ENCODE measurements at regions not wholly inside any gene's neighbourhood (a gene's known extent, or its start where the extent isn't known, plus 50 kb on each side); places are given as distances from the start of the nearest gene placed in this dataset.

DNA sequence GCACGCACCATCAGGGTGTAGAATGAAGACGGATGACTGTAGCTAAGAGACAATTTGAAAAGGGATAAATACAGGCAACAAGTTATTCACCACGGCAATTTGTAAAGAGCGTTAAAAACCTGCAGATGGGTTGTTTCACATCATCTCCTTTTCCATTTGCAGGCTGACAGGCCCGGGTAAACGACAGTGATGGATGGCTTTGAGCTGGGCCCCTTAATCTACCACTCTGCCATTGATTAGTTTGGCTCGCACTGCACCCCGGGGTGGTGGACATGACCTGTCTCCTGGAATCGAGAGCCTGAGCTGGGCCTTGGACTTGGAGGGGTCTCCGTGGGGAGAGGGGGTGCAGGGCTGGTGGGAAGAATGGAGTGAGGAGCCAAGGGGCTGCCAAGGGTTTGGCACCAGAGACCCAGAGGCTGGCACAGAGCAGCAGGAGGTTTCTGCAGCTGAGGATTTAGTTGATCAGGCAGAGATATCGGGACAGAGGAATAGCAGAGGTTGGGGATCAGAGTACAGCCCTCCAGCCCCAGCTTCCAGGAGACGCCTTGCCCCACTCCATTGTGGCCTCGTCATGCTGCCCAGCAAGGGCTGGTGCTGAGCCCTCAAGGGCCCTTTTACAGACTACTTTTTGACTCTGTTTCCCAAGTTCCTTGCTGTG lies 110.6 kb upstream of the NECTIN1 start (continued):
- TF ChIP-seq, protein P1, sequence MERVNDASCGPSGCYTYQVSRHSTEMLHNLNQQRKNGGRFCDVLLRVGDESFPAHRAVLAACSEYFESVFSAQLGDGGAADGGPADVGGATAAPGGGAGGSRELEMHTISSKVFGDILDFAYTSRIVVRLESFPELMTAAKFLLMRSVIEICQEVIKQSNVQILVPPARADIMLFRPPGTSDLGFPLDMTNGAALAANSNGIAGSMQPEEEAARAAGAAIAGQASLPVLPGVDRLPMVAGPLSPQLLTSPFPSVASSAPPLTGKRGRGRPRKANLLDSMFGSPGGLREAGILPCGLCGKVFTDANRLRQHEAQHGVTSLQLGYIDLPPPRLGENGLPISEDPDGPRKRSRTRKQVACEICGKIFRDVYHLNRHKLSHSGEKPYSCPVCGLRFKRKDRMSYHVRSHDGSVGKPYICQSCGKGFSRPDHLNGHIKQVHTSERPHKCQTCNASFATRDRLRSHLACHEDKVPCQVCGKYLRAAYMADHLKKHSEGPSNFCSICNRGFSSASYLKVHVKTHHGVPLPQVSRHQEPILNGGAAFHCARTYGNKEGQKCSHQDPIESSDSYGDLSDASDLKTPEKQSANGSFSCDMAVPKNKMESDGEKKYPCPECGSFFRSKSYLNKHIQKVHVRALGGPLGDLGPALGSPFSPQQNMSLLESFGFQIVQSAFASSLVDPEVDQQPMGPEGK (CRISPR knock-in tag; IDR thresholded peaks at IDR 0.05; ENCODE audit: borderline replicate concordance): no peak
- TF ChIP-seq L3MBTL2 (IDR thresholded peaks at IDR 0.05): no peak
- TF ChIP-seq HMGN3 (IDR thresholded peaks at IDR 0.05; ENCODE audit: borderline replicate concordance, extremely low read depth, insufficient read length, low read depth, low read length): no peak
- TF ChIP-seq HDAC3 (IDR thresholded peaks at IDR 0.05; ENCODE audit: borderline replicate concordance, partially characterized antibody): no peak
- TF ChIP-seq CREBBP (IDR thresholded peaks at IDR 0.05; ENCODE audit: low read depth, low read length): no peak
- TF ChIP-seq, protein P2, sequence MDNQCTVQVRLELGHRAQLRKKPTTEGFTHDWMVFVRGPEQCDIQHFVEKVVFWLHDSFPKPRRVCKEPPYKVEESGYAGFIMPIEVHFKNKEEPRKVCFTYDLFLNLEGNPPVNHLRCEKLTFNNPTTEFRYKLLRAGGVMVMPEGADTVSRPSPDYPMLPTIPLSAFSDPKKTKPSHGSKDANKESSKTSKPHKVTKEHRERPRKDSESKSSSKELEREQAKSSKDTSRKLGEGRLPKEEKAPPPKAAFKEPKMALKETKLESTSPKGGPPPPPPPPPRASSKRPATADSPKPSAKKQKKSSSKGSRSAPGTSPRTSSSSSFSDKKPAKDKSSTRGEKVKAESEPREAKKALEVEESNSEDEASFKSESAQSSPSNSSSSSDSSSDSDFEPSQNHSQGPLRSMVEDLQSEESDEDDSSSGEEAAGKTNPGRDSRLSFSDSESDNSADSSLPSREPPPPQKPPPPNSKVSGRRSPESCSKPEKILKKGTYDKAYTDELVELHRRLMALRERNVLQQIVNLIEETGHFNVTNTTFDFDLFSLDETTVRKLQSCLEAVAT (IDR thresholded peaks at IDR 0.05): 0 out of 4 replicates have a peak, but pooled peaks of 1 of the 2 experiments have one; percentile 39
- TF ChIP-seq ZBTB17 (CRISPR knock-in tag; IDR thresholded peaks at IDR 0.05): peak; percentile 80
- TF ChIP-seq, protein P3, sequence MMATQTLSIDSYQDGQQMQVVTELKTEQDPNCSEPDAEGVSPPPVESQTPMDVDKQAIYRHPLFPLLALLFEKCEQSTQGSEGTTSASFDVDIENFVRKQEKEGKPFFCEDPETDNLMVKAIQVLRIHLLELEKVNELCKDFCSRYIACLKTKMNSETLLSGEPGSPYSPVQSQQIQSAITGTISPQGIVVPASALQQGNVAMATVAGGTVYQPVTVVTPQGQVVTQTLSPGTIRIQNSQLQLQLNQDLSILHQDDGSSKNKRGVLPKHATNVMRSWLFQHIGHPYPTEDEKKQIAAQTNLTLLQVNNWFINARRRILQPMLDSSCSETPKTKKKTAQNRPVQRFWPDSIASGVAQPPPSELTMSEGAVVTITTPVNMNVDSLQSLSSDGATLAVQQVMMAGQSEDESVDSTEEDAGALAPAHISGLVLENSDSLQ (IDR thresholded peaks at IDR 0.05): peak; percentile 61

All from K562 (cell line).